Effector memory CD4-positive, alpha-beta T cell (primary cell): ENCODE measurements at regions not wholly inside any gene's neighbourhood (a gene's known extent, or its start where the extent isn't known, plus 50 kb on each side); places are given as distances from the start of the nearest gene placed in this dataset.
"Not testable (repeated sequence)": the region's sequence is repeated elsewhere in the genome, so short reads cannot be mapped to it uniquely, and the experiment has no call there.

Experiments
- DNase-seq, 3 donors: peaks; one replicate each; pipeline ENCODE4 v3.0.0-alpha.2; 2020
- H3K27ac ChIP-seq: 2 replicates; pipeline ENCODE4 v1.7.0; 2013; ENCODE audit warnings: mild to moderate bottlenecking, low read length, moderate library complexity; ENCODE audit not compliant: insufficient read depth, poor library complexity, severe bottlenecking
- H3K27me3 ChIP-seq: replicated peaks from 2 replicates; pipeline ENCODE4 v1.7.0; 2013; ENCODE audit warnings: mild to moderate bottlenecking, low read length; ENCODE audit not compliant: insufficient read depth, control insufficient read depth, poor library complexity, severe bottlenecking
- H3K36me3 ChIP-seq: 2 replicates; pipeline ENCODE4 v1.7.0; 2013; ENCODE audit warnings: mild to moderate bottlenecking, low read length, moderate library complexity; ENCODE audit not compliant: control insufficient read depth, insufficient read depth
- H3K4me1 ChIP-seq: 2 replicates; pipeline ENCODE4 v1.7.0; 2013; ENCODE audit warnings: low read length, mild to moderate bottlenecking; ENCODE audit not compliant: control insufficient read depth, insufficient read depth, poor library complexity, severe bottlenecking
- H3K4me3 ChIP-seq: 2 replicates; pipeline ENCODE4 v1.7.0; 2013; ENCODE audit warnings: low read length, low read depth, mild to moderate bottlenecking; ENCODE audit not compliant: insufficient read depth, poor library complexity, severe bottlenecking
- H3K9me3 ChIP-seq: 2 replicates; pipeline ENCODE4 v1.7.0; 2013; ENCODE audit warnings: mild to moderate bottlenecking, low read length, moderate library complexity; ENCODE audit not compliant: control insufficient read depth

DNA sequence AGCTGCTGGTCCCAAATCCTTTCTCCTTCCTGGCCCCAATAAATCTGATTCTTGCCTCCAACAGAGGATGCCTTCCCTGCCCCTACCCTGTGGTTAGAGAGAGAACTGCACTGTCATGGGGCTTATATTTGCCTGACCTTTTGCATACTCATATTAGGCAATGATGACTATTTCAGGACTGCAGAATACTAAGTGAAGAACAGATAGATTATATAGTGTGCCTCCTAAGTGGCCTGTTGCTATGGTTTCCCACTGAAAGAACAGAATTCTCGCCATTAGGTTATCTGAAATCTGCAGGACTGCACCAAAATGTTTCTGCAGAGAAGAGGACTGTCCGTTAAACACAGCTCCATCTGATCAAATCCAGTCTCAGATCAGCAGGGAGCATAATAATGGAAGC, 87.3 kb upstream of the CCNG1 start:
- Histone ChIP-seq H3K4me1 (no peaks in the 10 kb centered on the region), H3K9me3 (no peaks in the 10 kb centered on the region), H3K4me3 (no peak overlapping the region), H3K27ac (no peak overlapping the region), H3K27me3 (no peaks in the 10 kb centered on the region), H3K36me3 (no peaks in the 10 kb centered on the region)
- DNase-seq, result no peak

DNA sequence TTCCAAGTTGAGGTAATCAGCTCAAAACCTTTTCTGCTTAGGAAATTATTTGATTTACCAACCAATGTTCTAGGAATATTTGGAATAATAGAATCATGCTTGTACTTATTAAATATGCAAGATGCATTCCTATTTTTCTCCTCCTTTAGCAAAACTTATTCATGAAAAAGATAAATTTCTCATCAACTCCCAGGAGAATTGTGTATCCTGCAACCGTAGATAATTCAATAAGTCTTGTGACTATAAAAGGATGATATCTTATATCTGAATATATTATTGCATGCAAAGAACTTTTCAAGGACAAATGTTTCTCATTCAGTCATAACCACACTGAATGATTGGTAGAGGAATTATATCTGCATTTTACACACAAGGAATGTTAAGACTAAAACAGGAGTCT, 84.9 kb upstream of the CCNG1 start:
- Histone ChIP-seq H3K27ac (no peak overlapping the region), H3K9me3 (no peaks in the 10 kb centered on the region), H3K4me3 (no peak overlapping the region), H3K36me3 (no peaks in the 10 kb centered on the region), H3K4me1 (no peaks in the 10 kb centered on the region), H3K27me3 (no peaks in the 10 kb centered on the region)
- no peak for DNase-seq

GRCh38 chr5:163355811-163356210, 81.6 kb upstream of the CCNG1 start:
- H3K27me3 ChIP-seq, DNase-seq, H3K36me3 ChIP-seq, H3K27ac ChIP-seq, H3K4me3 ChIP-seq, H3K4me1 ChIP-seq, H3K9me3 ChIP-seq: not testable (repeated sequence)

GRCh38 chr5:163357636-163358035, 79.8 kb upstream of the CCNG1 start:
- no peaks in the 10 kb centered on the region for H3K9me3 ChIP-seq

GRCh38 chr5:163360656-163361055, 76.7 kb upstream of the CCNG1 start:
- H3K9me3 ChIP-seq, result no peaks in the 10 kb centered on the region
- no peak overlapping the region for H3K4me3 ChIP-seq
- H3K27ac ChIP-seq, result no peak overlapping the region
- no peaks in the 10 kb centered on the region for H3K27me3 ChIP-seq
- no peak for DNase-seq
- H3K4me1 ChIP-seq, result no peaks in the 10 kb centered on the region
- no peaks in the 10 kb centered on the region for H3K36me3 ChIP-seq

More at GRCh38 chr5:163357636-163358035, 79.8 kb upstream of the CCNG1 start:
- H3K4me3 ChIP-seq, result no peak overlapping the region
- no peaks in the 10 kb centered on the region for H3K4me1 ChIP-seq
- no peaks in the 10 kb centered on the region for H3K36me3 ChIP-seq
- DNase-seq, result no peak
- no peak overlapping the region for H3K27ac ChIP-seq
- H3K27me3 ChIP-seq, result no peaks in the 10 kb centered on the region

- DNase-seq, result no peak
- Histone ChIP-seq H3K4me1 (no peaks in the 10 kb centered on the region), H3K9me3 (no peaks in the 10 kb centered on the region), H3K27me3 (no peaks in the 10 kb centered on the region), H3K36me3 (no peaks in the 10 kb centered on the region), H3K4me3 (no peak overlapping the region), H3K27ac (no peak overlapping the region)
Measured at GRCh38 chr5:163361450-163361849, 75.9 kb upstream of the CCNG1 start.

GRCh38 chr5:163362840-163363371, 74.5 kb upstream of the CCNG1 start:
- no peaks in the 10 kb centered on the region for H3K27me3 ChIP-seq
- H3K36me3 ChIP-seq, result no peaks in the 10 kb centered on the region
- H3K9me3 ChIP-seq, result no peaks in the 10 kb centered on the region
- no peak overlapping the region for H3K4me3 ChIP-seq
- no peak overlapping the region for H3K27ac ChIP-seq
- no peaks in the 10 kb centered on the region for H3K4me1 ChIP-seq
- DNase-seq, result no peak

DNA sequence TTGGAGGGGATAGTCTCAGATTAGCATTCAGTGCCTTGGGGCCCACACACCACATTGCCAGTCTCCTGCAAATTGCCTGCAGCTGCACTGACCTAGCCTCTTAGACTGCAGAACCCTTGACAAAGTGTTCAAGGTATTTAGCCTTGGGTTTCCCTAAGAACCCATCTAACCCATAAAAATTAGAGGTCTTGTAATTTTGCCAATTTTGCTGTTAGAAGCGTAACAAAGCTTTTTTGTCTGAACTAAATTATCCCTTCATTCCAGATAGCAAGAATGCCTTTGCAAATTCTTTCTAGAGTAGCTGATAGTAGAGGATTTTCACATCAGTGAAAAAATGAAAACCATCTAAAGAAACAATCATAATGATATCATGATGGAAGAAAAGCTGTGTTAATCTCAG, 74.0 kb upstream of the CCNG1 start:
- no peak for DNase-seq
- H3K27ac ChIP-seq, result no peak overlapping the region
- no peaks in the 10 kb centered on the region for H3K4me1 ChIP-seq

DNA sequence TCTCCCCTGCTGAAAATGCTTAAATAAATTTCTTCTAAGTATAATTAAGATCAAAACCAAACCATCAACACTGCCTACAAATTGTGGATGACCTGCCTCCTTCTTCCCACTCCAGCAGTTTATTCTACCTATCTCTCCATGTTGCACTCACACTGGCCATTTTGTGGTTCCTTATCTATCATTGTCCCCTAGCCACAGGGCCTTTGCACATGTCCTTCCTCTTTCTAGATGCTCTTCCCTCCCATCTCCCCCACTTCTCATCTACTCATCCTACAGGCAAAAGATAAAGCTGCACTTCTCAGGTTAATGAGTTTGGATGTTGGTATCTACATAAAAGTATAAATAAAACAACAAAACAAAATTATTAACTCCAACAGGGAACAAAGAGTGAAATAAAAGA, 70.6 kb upstream of the CCNG1 start:
- Histone ChIP-seq H3K27ac (no peak overlapping the region), H3K27me3 (no peaks in the 10 kb centered on the region), H3K4me1 (no peaks in the 10 kb centered on the region), H3K9me3 (no peaks in the 10 kb centered on the region), H3K36me3 (no peaks in the 10 kb centered on the region), H3K4me3 (no peak overlapping the region)
- no peak for DNase-seq

More for the DNA sequence above, 74.0 kb upstream of the CCNG1 start:
- H3K4me3 ChIP-seq, result no peak overlapping the region
- H3K27me3 ChIP-seq, result no peaks in the 10 kb centered on the region
- H3K36me3 ChIP-seq, result no peaks in the 10 kb centered on the region
- H3K9me3 ChIP-seq, result no peaks in the 10 kb centered on the region

DNA sequence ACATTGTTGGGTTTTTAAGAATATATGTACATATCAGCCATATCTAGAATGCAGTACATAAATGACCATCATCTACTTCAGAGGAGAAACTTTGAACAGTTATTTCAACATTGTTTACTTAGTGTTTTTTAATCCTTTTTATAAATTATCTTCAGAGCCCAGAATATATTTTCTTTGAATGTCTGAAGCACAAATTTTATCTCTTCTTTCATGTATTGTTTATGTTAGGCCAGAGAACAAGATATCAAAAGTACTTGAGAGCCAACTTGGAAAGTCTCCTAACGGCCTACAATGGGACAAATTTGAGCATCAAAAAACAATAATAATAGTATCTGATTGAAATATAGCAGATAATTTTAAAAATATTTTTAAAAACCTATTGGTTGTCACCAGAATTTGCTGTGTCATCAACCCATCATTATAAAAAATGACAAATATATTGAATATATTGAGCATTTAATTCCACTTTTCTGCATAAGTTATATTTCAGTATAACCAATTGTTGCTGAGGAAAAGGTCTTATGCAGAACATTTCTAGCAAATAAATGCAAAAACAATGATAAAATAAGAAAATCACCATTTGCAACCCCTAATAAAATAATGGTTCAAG, 67.5 kb upstream of the CCNG1 start:
- Histone ChIP-seq H3K36me3 (no peaks in the 10 kb centered on the region), H3K9me3 (no peaks in the 10 kb centered on the region), H3K4me1 (no peaks in the 10 kb centered on the region), H3K27ac (no peak overlapping the region), H3K4me3 (no peak overlapping the region), H3K27me3 (no peaks in the 10 kb centered on the region)
- DNase-seq, result no peak
